ENCODE measurements at regions not wholly inside any gene's neighbourhood (a gene's known extent, or its start where the extent isn't known, plus 50 kb on each side); places are given as distances from the start of the nearest gene placed in this dataset.

- no peak for DNase-seq
Measured at GRCh38 chr18:64219517-64219916, 70.6 kb upstream of the LINC00305 start.

- DNase-seq, result no peak
Measured at GRCh38 chr18:64210401-64210949, 61.6 kb upstream of the LINC00305 start.

- no peak for DNase-seq
Measured at GRCh38 chr18:64208516-64208915, 59.6 kb upstream of the LINC00305 start.

GRCh38 chr18:64207820-64208219, 58.9 kb upstream of the LINC00305 start:
- DNase-seq, result no peak

GRCh38 chr18:64203295-64203694, 54.4 kb upstream of the LINC00305 start:
- DNase-seq, result no peak

GRCh38 chr18:64202863-64203262, 54.0 kb upstream of the LINC00305 start:
- DNase-seq, result no peak

GRCh38 chr18:64202210-64202836, 53.4 kb upstream of the LINC00305 start:
- no peak for DNase-seq

- no peak for DNase-seq
Measured at GRCh38 chr18:64201781-64202180, 52.9 kb upstream of the LINC00305 start.

- DNase-seq, result no peak
Measured at GRCh38 chr18:64199581-64199980, 50.7 kb upstream of the LINC00305 start.
